HG02938 (cell line): ENCODE measurements at regions not wholly inside any gene's neighbourhood (a gene's known extent, or its start where the extent isn't known, plus 50 kb on each side); places are given as distances from the start of the nearest gene placed in this dataset.

ENCODE experiments used
- ATAC-seq: cut with Tn5 transposase; IDR thresholded peaks from one replicate; pipeline ENCODE4 v1.9.1; 2021; ENCODE audit warnings: mild to moderate bottlenecking, moderate library complexity; ENCODE audit not compliant: unreplicated experiment

GRCh38 chr3:105174017-105174615, 192.6 kb upstream of the ALCAM start:
- ATAC-seq: no peak

DNA sequence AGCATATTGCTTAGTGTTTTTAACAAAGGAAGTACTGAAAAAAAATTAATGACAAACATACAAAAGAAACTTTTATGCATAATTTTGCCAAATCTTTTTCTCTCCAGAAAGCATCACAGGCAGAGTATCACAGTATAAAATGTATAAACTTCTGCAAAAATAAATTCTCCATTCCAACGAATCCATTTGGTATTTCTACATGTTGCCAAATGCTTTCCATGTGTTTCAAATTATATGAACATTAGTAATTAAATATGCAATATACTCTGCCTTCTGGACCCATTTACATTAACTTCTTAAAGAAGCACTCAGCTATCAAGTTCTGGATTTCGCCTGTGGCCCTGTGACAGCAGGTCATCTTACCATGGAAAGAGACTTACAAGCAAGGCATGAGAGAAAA, 189.1 kb upstream of the ALCAM start:
- no peak for ATAC-seq

DNA sequence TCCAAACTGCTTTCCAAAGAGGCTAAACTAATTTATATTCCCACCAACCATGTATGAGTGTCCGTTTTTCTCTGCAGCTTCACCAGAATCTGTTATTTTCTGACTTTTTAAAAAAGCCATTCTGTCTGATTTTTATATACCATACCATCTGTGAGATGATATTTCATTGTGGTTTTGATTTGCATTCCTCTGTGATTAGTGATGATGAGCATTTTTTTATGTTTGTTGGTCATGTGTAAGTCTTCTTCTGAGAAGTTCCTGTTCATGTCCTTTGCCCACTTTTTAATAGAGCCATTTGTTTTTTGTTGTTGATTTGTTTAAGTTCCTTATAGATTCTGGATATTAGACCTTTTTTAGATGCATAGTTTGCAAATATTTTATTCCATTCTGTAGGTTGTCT, 179.4 kb upstream of the ALCAM start:
- ATAC-seq: no peak

DNA sequence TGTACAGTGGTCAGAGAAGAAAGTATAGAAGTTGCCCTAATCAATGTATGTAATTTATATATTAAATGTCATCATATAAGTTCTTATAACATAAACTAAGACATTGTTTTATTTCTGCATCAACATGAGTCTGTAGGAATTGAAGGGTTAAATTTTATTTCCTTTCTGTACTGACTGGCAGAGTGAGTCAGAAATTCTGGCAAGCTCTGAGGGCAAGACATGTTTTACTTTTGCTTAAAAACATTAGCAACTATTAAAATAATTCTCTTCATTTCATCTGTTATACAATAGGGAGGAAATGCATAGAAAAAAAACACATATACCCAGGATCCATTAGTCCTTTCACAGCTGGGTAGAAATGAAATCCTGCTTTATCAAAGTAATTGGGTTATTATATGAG, 171.4 kb upstream of the ALCAM start:
- no peak for ATAC-seq

- no peak for ATAC-seq
Measured at GRCh38 chr3:105197863-105198262, 168.8 kb upstream of the ALCAM start.

DNA sequence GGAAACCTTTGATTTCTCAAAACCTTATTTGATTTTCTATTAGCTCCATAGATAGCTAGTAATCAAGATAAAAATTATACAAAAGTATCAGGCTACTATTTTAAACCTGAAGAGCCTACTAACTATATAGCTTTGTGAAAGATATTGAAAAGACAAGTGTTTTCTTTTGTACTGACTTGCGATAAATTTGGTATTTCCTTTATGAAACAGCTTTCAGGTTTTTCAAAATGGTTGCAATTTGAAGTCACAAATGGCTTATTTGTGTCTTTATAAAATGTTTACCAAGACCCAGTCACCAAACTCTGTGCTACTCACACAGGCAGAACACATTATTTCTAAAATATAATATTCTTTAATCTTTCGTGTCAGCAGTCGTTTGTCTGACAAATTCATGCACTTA, 167.5 kb upstream of the ALCAM start:
- no peak for ATAC-seq

- ATAC-seq: no peak
Measured at GRCh38 chr3:105210141-105210540, 156.6 kb upstream of the ALCAM start.

DNA sequence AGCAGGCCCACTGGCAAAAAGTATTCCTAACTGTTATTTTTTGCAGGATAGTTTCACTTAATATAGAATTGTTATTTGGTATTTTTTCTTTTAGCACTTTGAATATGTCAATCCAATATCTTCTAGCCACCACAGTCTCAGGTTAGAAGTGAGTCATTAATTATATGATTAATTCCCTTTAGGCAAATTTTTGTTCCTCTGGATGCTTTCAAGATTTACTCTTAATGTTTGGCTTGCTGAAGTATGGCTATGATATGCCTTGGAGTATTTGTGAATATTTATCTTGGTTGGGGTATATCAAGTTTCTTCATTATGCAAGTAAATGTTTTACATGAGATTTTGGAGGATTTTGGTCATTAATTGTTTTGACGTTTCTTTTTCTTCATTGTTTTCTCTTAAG, 152.1 kb upstream of the ALCAM start:
- ATAC-seq: no peak

DNA sequence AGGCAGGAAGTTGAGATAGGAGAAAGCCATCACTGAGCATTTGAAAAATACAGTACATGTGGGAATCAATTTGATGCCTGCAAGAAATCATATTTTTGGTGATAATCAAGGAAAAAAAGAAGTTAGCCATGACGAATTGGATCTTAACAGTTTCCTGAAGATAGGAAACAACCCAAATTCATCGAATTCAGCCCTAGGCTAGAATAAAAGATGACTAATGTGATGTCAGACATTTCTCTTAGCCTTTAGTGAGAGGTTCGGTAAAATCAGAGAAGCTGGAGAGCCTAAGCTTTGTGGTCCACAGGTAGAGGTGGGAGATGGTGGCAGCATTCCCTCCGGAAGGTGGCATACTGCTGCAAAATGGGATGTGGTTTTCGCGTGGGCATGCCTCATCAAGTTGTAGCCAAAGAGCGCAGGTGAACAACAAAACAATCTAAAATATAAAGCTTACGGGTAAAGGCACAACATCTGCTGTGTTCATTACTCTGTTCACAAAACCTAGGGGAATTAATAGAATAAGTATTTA, 144.1 kb upstream of the ALCAM start:
- ATAC-seq: no peak

DNA sequence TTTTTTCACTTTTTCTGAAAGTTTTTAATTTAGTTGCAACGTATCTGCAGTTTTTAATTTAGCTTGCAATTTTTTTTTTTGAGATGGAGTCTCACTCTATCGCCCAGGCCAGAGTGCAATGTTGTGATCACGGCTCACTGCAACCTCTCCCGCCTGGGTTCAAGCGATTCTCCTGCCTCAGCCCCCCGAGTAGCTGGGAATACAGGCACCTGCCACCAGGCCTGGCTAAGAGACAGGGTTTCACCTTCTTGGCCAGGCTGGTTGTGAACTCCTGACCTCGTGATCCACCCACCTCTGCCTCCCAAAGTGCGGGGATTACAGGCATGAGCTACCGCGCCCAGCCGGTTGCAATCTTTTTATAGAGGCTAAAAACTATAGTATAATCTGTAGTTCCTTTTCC, 142.9 kb upstream of the ALCAM start:
- no peak for ATAC-seq

GRCh38 chr3:105228696-105229095, 138.0 kb upstream of the ALCAM start:
- no peak for ATAC-seq

DNA sequence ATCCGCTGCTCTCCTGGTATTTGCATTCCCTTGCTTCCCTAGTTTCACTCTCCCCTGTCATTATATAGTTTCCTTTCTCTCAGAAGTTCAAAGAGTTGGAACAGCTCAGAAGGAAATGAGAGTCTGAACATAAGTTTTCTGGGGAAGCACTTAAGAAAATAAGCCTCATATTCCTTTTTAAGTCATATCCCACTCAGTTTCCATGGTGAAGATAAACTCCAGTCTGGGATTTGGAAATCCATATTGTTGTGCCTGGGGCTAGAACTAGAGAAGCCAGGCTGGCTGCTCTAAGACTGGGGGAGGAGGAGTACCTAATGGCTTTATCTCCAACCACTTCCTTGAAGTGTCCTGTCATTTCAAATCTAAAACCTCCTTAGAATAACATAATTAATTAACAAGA, 134.2 kb upstream of the ALCAM start:
- no peak for ATAC-seq

DNA sequence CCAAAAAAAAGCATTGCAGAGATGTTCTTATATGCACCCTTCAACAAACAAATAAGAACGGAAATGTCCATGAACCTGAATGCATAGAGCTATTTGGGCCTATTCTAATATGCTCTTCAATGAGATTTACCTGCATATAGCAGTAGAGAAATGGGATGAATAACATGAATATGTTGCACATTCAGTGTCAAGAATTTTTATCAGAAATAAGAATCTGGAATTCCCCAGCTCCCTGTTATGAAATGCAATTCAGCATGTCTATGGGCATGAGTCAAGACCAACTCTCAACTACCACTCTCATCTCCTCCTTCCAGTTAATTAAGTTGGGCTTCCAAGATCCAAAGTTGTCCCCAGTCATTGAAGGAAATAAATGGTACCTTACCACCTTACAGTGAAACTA, 133.7 kb upstream of the ALCAM start:
- ATAC-seq: no peak

GRCh38 chr3:105235221-105235620, 131.5 kb upstream of the ALCAM start:
- ATAC-seq: no peak

- ATAC-seq: no peak
Measured at GRCh38 chr3:105235785-105236184, 130.9 kb upstream of the ALCAM start.

GRCh38 chr3:105238367-105238766, 128.3 kb upstream of the ALCAM start:
- no peak for ATAC-seq

DNA sequence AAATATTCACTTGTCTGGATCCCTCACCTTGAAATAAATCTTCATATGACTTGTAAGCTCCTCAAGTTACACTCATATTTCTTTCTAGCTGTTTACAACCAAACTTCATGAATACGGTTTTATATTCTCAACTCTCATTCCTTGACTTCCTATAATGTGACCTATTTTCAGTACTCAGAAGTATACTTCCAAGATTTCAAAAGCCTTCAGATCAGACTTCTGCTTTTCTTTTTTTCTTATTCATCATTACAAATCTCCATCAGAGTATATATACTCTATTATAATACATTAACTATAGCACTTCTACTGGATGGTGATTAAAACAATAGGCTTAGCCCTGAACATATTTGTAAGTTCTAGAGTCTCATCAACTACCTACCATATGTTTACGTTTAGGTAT, 123.6 kb upstream of the ALCAM start:
- ATAC-seq: no peak

- no peak for ATAC-seq
Measured at GRCh38 chr3:105246536-105246935, 120.2 kb upstream of the ALCAM start.

DNA sequence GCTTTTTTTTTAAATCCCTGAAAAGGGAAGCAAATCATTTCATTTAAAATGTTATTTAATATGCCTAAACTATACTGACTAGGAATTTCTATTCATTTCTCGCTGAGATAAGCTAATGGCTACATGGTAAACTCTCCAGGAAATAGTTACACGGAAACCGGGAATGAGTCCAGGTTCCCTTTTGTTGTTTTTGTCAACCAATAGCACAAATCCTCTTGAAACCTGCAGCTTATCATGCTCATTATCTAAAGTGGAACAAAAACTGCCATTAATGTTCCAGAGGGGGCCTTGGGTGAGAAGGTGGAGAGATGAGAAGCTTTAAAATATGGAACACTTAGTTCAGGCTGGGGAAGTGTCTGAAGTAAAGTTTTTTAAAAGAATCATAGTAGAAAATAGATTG, 113.5 kb upstream of the ALCAM start:
- ATAC-seq: no peak

DNA sequence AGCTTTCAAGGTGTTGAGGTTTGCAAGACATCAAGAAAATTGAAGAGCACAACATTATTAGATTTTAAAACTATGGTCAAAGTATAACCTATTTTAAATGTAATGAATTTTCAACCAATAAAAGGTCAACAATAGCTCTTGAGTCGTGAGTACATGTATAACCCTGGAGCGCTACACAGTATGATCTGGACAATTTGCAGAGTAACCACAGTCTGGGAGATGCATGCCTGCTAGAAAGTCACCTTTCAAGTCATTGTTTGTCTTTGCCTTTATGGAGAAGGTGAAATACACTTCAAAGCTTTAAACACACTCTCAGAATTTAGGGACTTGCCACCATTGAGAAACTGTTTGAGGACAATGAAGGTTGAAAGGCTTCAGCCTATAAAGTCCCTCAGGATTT, 112.6 kb upstream of the ALCAM start:
- ATAC-seq: no peak

GRCh38 chr3:105255350-105255749, 111.4 kb upstream of the ALCAM start:
- no peak for ATAC-seq

DNA sequence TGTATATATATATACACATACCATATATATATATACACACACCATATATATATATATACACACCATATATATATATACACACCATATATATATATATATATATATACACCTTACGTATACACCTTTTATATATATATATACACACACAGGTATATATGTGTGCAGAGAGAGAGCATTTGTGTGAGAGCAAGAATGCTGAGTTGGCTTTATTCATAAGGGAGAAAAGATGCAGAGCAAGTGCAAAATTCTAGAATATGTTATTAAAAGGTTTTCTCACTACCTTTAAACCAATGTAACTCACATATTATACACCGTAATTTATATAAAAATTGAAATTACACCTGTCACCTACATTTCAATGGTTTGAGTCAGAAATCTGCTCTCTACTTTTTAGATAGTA, 107.2 kb upstream of the ALCAM start:
- no peak for ATAC-seq

- ATAC-seq: no peak
Measured at GRCh38 chr3:105260385-105260784, 106.3 kb upstream of the ALCAM start.
